Esophagus muscularis mucosa (tissue), 4 donors: ENCODE measurements at regions not wholly inside any gene's neighbourhood (a gene's known extent, or its start where the extent isn't known, plus 50 kb on each side); places are given as distances from the start of the nearest gene placed in this dataset.

ENCODE experiments used
- DNase-seq: peaks from one replicate; pipeline ENCODE4 v3.0.0-alpha.2; 2017; ENCODE audit errors: extremely low spot score
- H3K27ac ChIP-seq, 4 donors: fragments of 200-600 bp; sonication (generic); replicated peaks in 1 of 4; 1 replicate in 3 of 4; 2 replicates in 1 of 4; pipeline ENCODE4 v1.5.1; 2016 to 2019; ENCODE audit warnings: mild to moderate bottlenecking in 1 of 4
- H3K27me3 ChIP-seq, 4 donors: fragments of 200-600 bp; sonication (generic); one replicate each; pipeline versions ENCODE4 v1.5.1 to v1.6.0; 2016 to 2019
- H3K36me3 ChIP-seq, 4 donors: fragments of 200-600 bp; sonication (generic); one replicate each; pipeline ENCODE4 v1.5.1; 2016 to 2019
- H3K4me1 ChIP-seq, 4 donors: fragments of 200-600 bp; sonication (generic); one replicate each; pipeline ENCODE4 v1.5.1; 2016 to 2019
- H3K4me3 ChIP-seq, 4 donors: fragments of 200-600 bp; sonication (generic); 1 replicate in 2 of 4; 2 replicates in 2 of 4; pipeline ENCODE4 v1.5.1; 2016 to 2019; ENCODE audit warnings: mild to moderate bottlenecking in 4 of 4, moderate library complexity in 1 of 4
- H3K9me3 ChIP-seq, 4 donors: fragments of 200-600 bp; sonication (generic); 1 replicate in 3 of 4; 2 replicates in 1 of 4; pipeline ENCODE4 v1.5.1; 2016 to 2019
- EP300 ChIP-seq: sonication (generic); formaldehyde crosslinking; IDR thresholded peaks from one replicate; pipeline ENCODE4 v1.6.1; 2017; ENCODE audit warnings: antibody characterized with exemption
- POLR2A ChIP-seq: fragments of 450-650 bp; IDR thresholded peaks from one replicate; pipeline ENCODE4 v1.6.1; 2017; ENCODE audit warnings: antibody characterized with exemption, moderate library complexity, mild to moderate bottlenecking, low read depth
- POLR2AphosphoS5 ChIP-seq, 2 donors: sonication (generic); formaldehyde crosslinking; IDR thresholded peaks; one replicate each; pipeline ENCODE4 v1.6.1; 2017; ENCODE audit warnings: antibody characterized with exemption in 2 of 2
- WGBS: methylation state at CpG from one replicate; pipeline ENCODE4 v1.1.5; 2018; 5-methylcytosine and 5-hydroxymethylcytosine counted together
- intact Hi-C: fragments of 100-400 bp; cut with DNase I; formaldehyde crosslinking; loops from one replicate; pipeline ENCODE4 v1.15.1; 2023
- TF ChIP-seq, protein P1 (sequence below), 3 experiments: fragments of 200-600 bp in 2 of 3; fragments of 450-650 bp in 1 of 3; sonication (generic) in 2 of 3; IDR thresholded peaks; one replicate each; pipeline ENCODE4 v1.5.1; 2017 to 2019; ENCODE audit warnings: antibody characterized with exemption in 3 of 3, mild to moderate bottlenecking in 2 of 3, moderate library complexity in 1 of 3

DNA sequence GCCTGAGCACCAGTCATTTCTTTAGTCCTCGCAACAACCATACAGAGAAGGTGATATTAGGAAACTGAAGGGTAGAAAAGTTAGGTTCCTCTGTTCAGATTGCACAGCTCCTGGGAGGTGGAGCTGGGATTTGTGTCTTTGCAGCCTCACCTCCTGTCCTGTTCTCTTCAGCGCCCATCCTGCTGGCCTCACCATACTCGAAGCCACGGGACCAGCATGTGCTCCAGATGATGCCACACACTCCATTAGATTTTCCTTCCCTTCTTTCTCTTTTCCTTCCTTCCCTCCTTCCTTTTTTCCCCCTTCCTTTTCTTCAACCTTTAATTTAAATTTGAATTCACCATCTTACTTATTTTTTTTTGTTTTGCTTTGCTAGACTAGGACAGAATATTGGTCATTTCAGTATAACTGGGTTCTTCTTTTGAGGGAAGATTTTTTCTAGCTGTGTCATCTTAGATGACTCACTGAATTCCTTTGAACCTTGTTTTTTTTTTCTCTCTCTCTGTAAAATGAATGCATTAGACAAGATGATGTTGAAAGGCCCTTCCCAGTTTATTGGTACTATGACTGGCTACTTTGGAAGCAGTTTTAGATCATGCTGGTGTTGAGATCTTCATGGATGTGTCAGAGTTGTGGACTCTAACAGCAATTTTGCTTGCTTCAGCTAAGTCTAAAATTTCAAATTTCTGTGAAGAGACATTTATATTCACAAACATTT lies 662.5 kb upstream of the TENM4 start:
- DNase-seq: no peak
- no peaks in the 10 kb centered on the region for H3K4me1 ChIP-seq
- 85% methylated on average over 4 of the region's 4 CpGs for WGBS
- TF ChIP-seq POLR2AphosphoS5 (IDR thresholded peaks at IDR 0.05): no peak
- TF ChIP-seq, protein P1, sequence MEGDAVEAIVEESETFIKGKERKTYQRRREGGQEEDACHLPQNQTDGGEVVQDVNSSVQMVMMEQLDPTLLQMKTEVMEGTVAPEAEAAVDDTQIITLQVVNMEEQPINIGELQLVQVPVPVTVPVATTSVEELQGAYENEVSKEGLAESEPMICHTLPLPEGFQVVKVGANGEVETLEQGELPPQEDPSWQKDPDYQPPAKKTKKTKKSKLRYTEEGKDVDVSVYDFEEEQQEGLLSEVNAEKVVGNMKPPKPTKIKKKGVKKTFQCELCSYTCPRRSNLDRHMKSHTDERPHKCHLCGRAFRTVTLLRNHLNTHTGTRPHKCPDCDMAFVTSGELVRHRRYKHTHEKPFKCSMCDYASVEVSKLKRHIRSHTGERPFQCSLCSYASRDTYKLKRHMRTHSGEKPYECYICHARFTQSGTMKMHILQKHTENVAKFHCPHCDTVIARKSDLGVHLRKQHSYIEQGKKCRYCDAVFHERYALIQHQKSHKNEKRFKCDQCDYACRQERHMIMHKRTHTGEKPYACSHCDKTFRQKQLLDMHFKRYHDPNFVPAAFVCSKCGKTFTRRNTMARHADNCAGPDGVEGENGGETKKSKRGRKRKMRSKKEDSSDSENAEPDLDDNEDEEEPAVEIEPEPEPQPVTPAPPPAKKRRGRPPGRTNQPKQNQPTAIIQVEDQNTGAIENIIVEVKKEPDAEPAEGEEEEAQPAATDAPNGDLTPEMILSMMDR (IDR thresholded peaks at IDR 0.05): no peak
- TF ChIP-seq EP300: no peak
- H3K9me3 ChIP-seq: no peaks in the 10 kb centered on the region
- H3K4me3 ChIP-seq: no peak overlapping the region
- no peak overlapping the region for H3K27ac ChIP-seq
- intact Hi-C loops: no loop called here
- H3K27me3 ChIP-seq: no peaks in the 10 kb centered on the region
- no peaks in the 10 kb centered on the region for H3K36me3 ChIP-seq

- WGBS: 87% methylated on average over 4 of the region's 4 CpGs
- no peaks in the 10 kb centered on the region for H3K36me3 ChIP-seq
- H3K27ac ChIP-seq: no peak overlapping the region
- H3K9me3 ChIP-seq: peaks cover 0 to 3% (median 0%) of the 10 kb centered on the region in 4 donors
- no peaks in the 10 kb centered on the region for H3K4me1 ChIP-seq
- DNase-seq: no peak
- no peaks in the 10 kb centered on the region for H3K27me3 ChIP-seq
- no peak overlapping the region for H3K4me3 ChIP-seq
- intact Hi-C loops: no loop called here
- TF ChIP-seq POLR2AphosphoS5 (IDR thresholded peaks at IDR 0.05): no peak
- no peak for TF ChIP-seq POLR2A
- TF ChIP-seq EP300: no peak
- TF ChIP-seq, protein P1 (IDR thresholded peaks at IDR 0.05): no peak
These were observed 656.3 kb upstream of the TENM4 start for GRCh38 chr11:80097146-80097545.

GRCh38 chr11:80096736-80097135 lies 655.9 kb upstream of the TENM4 start:
- Histone ChIP-seq H3K27ac (no peak overlapping the region), H3K4me1 (no peaks in the 10 kb centered on the region), H3K36me3 (no peaks in the 10 kb centered on the region), H3K27me3 (no peaks in the 10 kb centered on the region), H3K4me3 (no peak overlapping the region), H3K9me3 (peaks cover 0 to 3% (median 0%) of the 10 kb centered on the region in 4 donors)
- intact Hi-C loops: no loop called here
- WGBS: 84% methylated on average over 3 of the region's 3 CpGs
- no peak for DNase-seq
- TF ChIP-seq, protein P1 (IDR thresholded peaks at IDR 0.05): no peak
- TF ChIP-seq EP300 (no peak), POLR2AphosphoS5 (IDR thresholded peaks at IDR 0.05) (no peak), POLR2A (no peak)

DNA sequence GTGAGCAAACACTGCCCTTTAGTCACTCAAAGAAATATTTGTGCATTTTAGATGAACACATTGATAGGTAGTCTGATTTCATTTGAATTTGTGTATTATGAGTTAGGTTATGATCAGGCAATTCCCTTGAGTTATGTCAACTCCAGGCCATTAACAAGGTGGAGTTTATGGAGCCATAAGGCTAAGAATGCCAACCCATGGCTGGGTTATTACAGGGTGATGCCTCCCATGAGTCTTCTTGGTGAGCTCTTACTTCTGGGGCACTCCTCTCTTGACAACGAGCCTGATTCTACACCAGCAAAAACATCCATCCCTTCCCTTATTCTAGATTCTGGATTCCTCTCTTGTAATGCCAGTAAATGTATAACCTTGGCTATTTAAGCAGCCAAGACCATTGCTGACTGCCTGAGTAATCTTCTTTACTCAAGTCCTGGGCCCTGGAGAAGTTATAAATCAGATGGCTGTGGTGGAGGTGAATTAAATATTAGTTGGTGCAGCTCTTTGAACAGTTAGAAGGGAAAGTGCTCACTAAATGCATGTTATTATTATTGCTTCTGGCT lies 645.7 kb upstream of the TENM4 start:
- WGBS: 50% methylated on average over 1 of the region's 1 CpG
- DNase-seq: no peak
- Histone ChIP-seq H3K27ac (no peak overlapping the region), H3K36me3 (no peaks in the 10 kb centered on the region), H3K27me3 (no peaks in the 10 kb centered on the region), H3K4me1 (no peaks in the 10 kb centered on the region), H3K4me3 (no peak overlapping the region), H3K9me3 (no peaks in the 10 kb centered on the region)
- intact Hi-C loops: no loop called here
- no peak for TF ChIP-seq POLR2AphosphoS5 (IDR thresholded peaks at IDR 0.05)

GRCh38 chr11:80085563-80085962 lies 644.7 kb upstream of the TENM4 start:
- 57% methylated on average over 2 of the region's 2 CpGs for WGBS
- H3K4me1 ChIP-seq: no peaks in the 10 kb centered on the region
- TF ChIP-seq POLR2AphosphoS5 (IDR thresholded peaks at IDR 0.05) (no peak), EP300 (no peak), POLR2A (no peak)
- TF ChIP-seq, protein P1 (IDR thresholded peaks at IDR 0.05): no peak
- H3K27ac ChIP-seq: no peak overlapping the region
- H3K27me3 ChIP-seq: no peaks in the 10 kb centered on the region
- H3K36me3 ChIP-seq: no peaks in the 10 kb centered on the region
- intact Hi-C loops: no loop called here
- no peak for DNase-seq
- no peaks in the 10 kb centered on the region for H3K9me3 ChIP-seq
- no peak overlapping the region for H3K4me3 ChIP-seq
